ENCODE measurements at regions not wholly inside any gene's neighbourhood (a gene's known extent, or its start where the extent isn't known, plus 50 kb on each side); places are given as distances from the start of the nearest gene placed in this dataset.
"Not testable (repeated sequence)": the region's sequence is repeated elsewhere in the genome, so short reads cannot be mapped to it uniquely, and the experiment has no call there.

GRCh38 chr4:176595257-176595656 is 197.5 kb downstream of the VEGFC start:
- Mint-ChIP-seq H3K4me3 (no peak overlapping the region), H3K9me3 (peaks cover 3% of the 10 kb centered on the region), H3K27me3 (no peaks in the 10 kb centered on the region), H3K27ac (no peak overlapping the region), H3K36me3 (no peaks in the 10 kb centered on the region), H3K4me1 (ENCODE audit: low read depth) (no peaks in the 10 kb centered on the region)
- POLR2A ChIA-PET: no interaction called here
- intact Hi-C loops (cut with micrococcal nuclease): no loop called here
- no peak for DNase-seq
- CTCF ChIA-PET: no interaction called here

GRCh38 chr4:176601124-176601523 is 191.6 kb downstream of the VEGFC start:
- H3K27me3 Mint-ChIP-seq: no peaks in the 10 kb centered on the region
- no peak overlapping the region for H3K27ac Mint-ChIP-seq
- intact Hi-C loops (cut with micrococcal nuclease): no loop called here
- no peaks in the 10 kb centered on the region for H3K4me1 Mint-ChIP-seq (ENCODE audit: low read depth)
- POLR2A ChIA-PET: no interaction called here
- CTCF ChIA-PET: no interaction called here
- no peak overlapping the region for H3K4me3 Mint-ChIP-seq
- no peaks in the 10 kb centered on the region for H3K36me3 Mint-ChIP-seq
- H3K9me3 Mint-ChIP-seq: no peaks in the 10 kb centered on the region
- DNase-seq: no peak

GRCh38 chr4:176607807-176608206 is 184.9 kb downstream of the VEGFC start:
- Mint-ChIP-seq H3K4me3 (no peak overlapping the region), H3K27ac (no peak overlapping the region), H3K27me3 (no peaks in the 10 kb centered on the region), H3K4me1 (ENCODE audit: low read depth) (no peaks in the 10 kb centered on the region), H3K36me3 (no peaks in the 10 kb centered on the region), H3K9me3 (no peaks in the 10 kb centered on the region)
- ChIA-PET CTCF (no interaction called here), POLR2A (no interaction called here)
- DNase-seq: no peak
- intact Hi-C loops (cut with micrococcal nuclease): no loop called here

GRCh38 chr4:176608346-176608745 is 184.4 kb downstream of the VEGFC start:
- no peak overlapping the region for H3K4me3 Mint-ChIP-seq
- no peaks in the 10 kb centered on the region for H3K4me1 Mint-ChIP-seq (ENCODE audit: low read depth)
- no peaks in the 10 kb centered on the region for H3K27me3 Mint-ChIP-seq
- intact Hi-C loops (cut with micrococcal nuclease): no loop called here
- H3K27ac Mint-ChIP-seq: no peak overlapping the region
- H3K36me3 Mint-ChIP-seq: no peaks in the 10 kb centered on the region
- no peak for DNase-seq
- CTCF ChIA-PET: no interaction called here
- H3K9me3 Mint-ChIP-seq: no peaks in the 10 kb centered on the region
- POLR2A ChIA-PET: no interaction called here

GRCh38 chr4:176610594-176610993 is 182.1 kb downstream of the VEGFC start:
- intact Hi-C loops (cut with micrococcal nuclease): no loop called here
- H3K4me3 Mint-ChIP-seq: no peak overlapping the region
- no peaks in the 10 kb centered on the region for H3K36me3 Mint-ChIP-seq
- no peak for DNase-seq
- H3K4me1 Mint-ChIP-seq (ENCODE audit: low read depth): no peaks in the 10 kb centered on the region
- CTCF ChIA-PET: no interaction called here
- H3K27ac Mint-ChIP-seq: no peak overlapping the region
- H3K27me3 Mint-ChIP-seq: no peaks in the 10 kb centered on the region
- POLR2A ChIA-PET: no interaction called here
- peaks cover 4% of the 10 kb centered on the region for H3K9me3 Mint-ChIP-seq

- Mint-ChIP-seq H3K27ac (no peak overlapping the region), H3K27me3 (no peaks in the 10 kb centered on the region), H3K36me3 (no peaks in the 10 kb centered on the region), H3K9me3 (peaks cover 4% of the 10 kb centered on the region), H3K4me1 (ENCODE audit: low read depth) (no peaks in the 10 kb centered on the region), H3K4me3 (no peak overlapping the region)
- POLR2A ChIA-PET: no interaction called here
- CTCF ChIA-PET: no interaction called here
- intact Hi-C loops (cut with micrococcal nuclease): no loop called here
- no peak for DNase-seq
These were observed 181.3 kb downstream of the VEGFC start for GRCh38 chr4:176611381-176611780.

GRCh38 chr4:176611951-176612350 is 180.8 kb downstream of the VEGFC start:
- Mint-ChIP-seq H3K9me3 (peaks cover 4% of the 10 kb centered on the region), H3K36me3 (no peaks in the 10 kb centered on the region), H3K27me3 (no peaks in the 10 kb centered on the region), H3K4me1 (ENCODE audit: low read depth) (no peaks in the 10 kb centered on the region), H3K4me3 (no peak overlapping the region), H3K27ac (no peak overlapping the region)
- intact Hi-C loops (cut with micrococcal nuclease): no loop called here
- ChIA-PET CTCF (no interaction called here), POLR2A (no interaction called here)
- no peak for DNase-seq

GRCh38 chr4:176614793-176615192 is 177.9 kb downstream of the VEGFC start:
- no peak overlapping the region for H3K4me3 Mint-ChIP-seq
- CTCF ChIA-PET: no interaction called here
- intact Hi-C loops (cut with micrococcal nuclease): no loop called here
- no peaks in the 10 kb centered on the region for H3K27me3 Mint-ChIP-seq
- H3K36me3 Mint-ChIP-seq: no peaks in the 10 kb centered on the region
- DNase-seq: no peak
- no peaks in the 10 kb centered on the region for H3K4me1 Mint-ChIP-seq (ENCODE audit: low read depth)
- POLR2A ChIA-PET: no interaction called here
- peaks cover 6% of the 10 kb centered on the region for H3K9me3 Mint-ChIP-seq
- H3K27ac Mint-ChIP-seq: no peak overlapping the region

GRCh38 chr4:176616151-176616550 is 176.6 kb downstream of the VEGFC start:
- ChIA-PET CTCF (no interaction called here), POLR2A (no interaction called here)
- intact Hi-C loops (cut with micrococcal nuclease): no loop called here
- H3K27me3 Mint-ChIP-seq: no peaks in the 10 kb centered on the region
- no peak overlapping the region for H3K4me3 Mint-ChIP-seq
- no peaks in the 10 kb centered on the region for H3K36me3 Mint-ChIP-seq
- H3K9me3 Mint-ChIP-seq: peaks cover 6% of the 10 kb centered on the region
- no peaks in the 10 kb centered on the region for H3K4me1 Mint-ChIP-seq (ENCODE audit: low read depth)
- no peak overlapping the region for H3K27ac Mint-ChIP-seq
- no peak for DNase-seq

GRCh38 chr4:176618138-176618537 is 174.6 kb downstream of the VEGFC start:
- Mint-ChIP-seq H3K9me3 (peaks cover 6% of the 10 kb centered on the region), H3K36me3 (no peaks in the 10 kb centered on the region), H3K4me1 (ENCODE audit: low read depth) (no peaks in the 10 kb centered on the region), H3K27ac (no peak overlapping the region), H3K27me3 (no peaks in the 10 kb centered on the region), H3K4me3 (no peak overlapping the region)
- ChIA-PET POLR2A (no interaction called here), CTCF (no interaction called here)
- intact Hi-C loops (cut with micrococcal nuclease): no loop called here
- no peak for DNase-seq

GRCh38 chr4:176619430-176619829 is 173.3 kb downstream of the VEGFC start:
- POLR2A ChIA-PET: no interaction called here
- intact Hi-C loops (cut with micrococcal nuclease): no loop called here
- H3K4me1 Mint-ChIP-seq (ENCODE audit: low read depth): no peaks in the 10 kb centered on the region
- no peak overlapping the region for H3K27ac Mint-ChIP-seq
- no peak for DNase-seq
- no peaks in the 10 kb centered on the region for H3K27me3 Mint-ChIP-seq
- H3K4me3 Mint-ChIP-seq: no peak overlapping the region
- peaks cover 6% of the 10 kb centered on the region for H3K9me3 Mint-ChIP-seq
- H3K36me3 Mint-ChIP-seq: no peaks in the 10 kb centered on the region
- CTCF ChIA-PET: no interaction called here

- no peak overlapping the region for H3K27ac Mint-ChIP-seq
- H3K27me3 Mint-ChIP-seq: no peaks in the 10 kb centered on the region
- no peaks in the 10 kb centered on the region for H3K4me1 Mint-ChIP-seq (ENCODE audit: low read depth)
- no peak for DNase-seq
- H3K36me3 Mint-ChIP-seq: no peaks in the 10 kb centered on the region
- ChIA-PET POLR2A (no interaction called here), CTCF (no interaction called here)
- H3K4me3 Mint-ChIP-seq: no peak overlapping the region
- peaks cover 4% of the 10 kb centered on the region for H3K9me3 Mint-ChIP-seq
- intact Hi-C loops (cut with micrococcal nuclease): no loop called here
These were observed 170.3 kb downstream of the VEGFC start for GRCh38 chr4:176622251-176622948.

- CTCF ChIA-PET; H3K36me3 Mint-ChIP-seq; H3K27me3 Mint-ChIP-seq; H3K9me3 Mint-ChIP-seq; DNase-seq; H3K4me3 Mint-ChIP-seq; intact Hi-C loops (cut with micrococcal nuclease); POLR2A ChIA-PET; H3K4me1 Mint-ChIP-seq (ENCODE audit: low read depth); H3K27ac Mint-ChIP-seq: not testable (repeated sequence)
These were observed 167.6 kb downstream of the VEGFC start for GRCh38 chr4:176624983-176625610.

Measured in activated CD4-positive, alpha-beta memory T cell treated with anti-CD3 and anti-CD28 coated beads for 36 hours (primary cell).